CD4-positive, alpha-beta T cell (primary cell): ENCODE measurements at regions not wholly inside any gene's neighbourhood (a gene's known extent, or its start where the extent isn't known, plus 50 kb on each side); places are given as distances from the start of the nearest gene placed in this dataset.

Experiments
- ATAC-seq: fragments of 200-7000 bp; cut with Tn5 transposase; one replicate; pipeline ENCODE4 v1.10.0; 2022; ENCODE audit warnings: mild to moderate bottlenecking; ENCODE audit not compliant: poor library complexity
- CTCF ChIA-PET: fragments of 350-600 bp; sonication (Branson Sonifier 250); formaldehyde crosslinking; loops from one replicate; lab custom pipeline; 2021; ENCODE audit warnings: antibody characterized with exemption, inconsistent platforms; lab: Charles Lee
- POLR2A ChIA-PET: fragments of 350-600 bp; sonication (Branson Sonifier 250); formaldehyde crosslinking; loops from one replicate; lab custom pipeline; 2021; ENCODE audit warnings: antibody characterized with exemption, inconsistent platforms; lab: Charles Lee
- DNase-seq, 14 experiments: peaks; one replicate each; pipeline ENCODE4 v3.0.0-alpha.2; 2013 to 2020; ENCODE audit warnings: mixed read lengths in 2 of 14
- H3K27ac ChIP-seq, 2 donors: one replicate each; pipeline versions ENCODE4 v1.5.1 to v1.7.0; 2013; ENCODE audit warnings: low read length in 2 of 2, low read depth in 1 of 2, mild to moderate bottlenecking in 1 of 2
- H3K27me3 ChIP-seq, 2 experiments: 1 replicate in 1 of 2; 2 replicates in 1 of 2; pipeline versions ENCODE4 v1.6.1 to v1.7.0; 2013; ENCODE audit warnings: low read length in 2 of 2, control low read depth in 1 of 2, mild to moderate bottlenecking in 1 of 2, moderate library complexity in 1 of 2; ENCODE audit not compliant: insufficient read depth in 2 of 2, control insufficient read depth in 1 of 2
- H3K36me3 ChIP-seq: one replicate; pipeline ENCODE4 v1.6.1; 2013; ENCODE audit warnings: low read length, control low read depth; ENCODE audit not compliant: insufficient read depth
- H3K4me1 ChIP-seq: one replicate; pipeline ENCODE4 v1.6.1; 2013; ENCODE audit warnings: low read length, control low read depth; ENCODE audit not compliant: insufficient read depth
- H3K4me3 ChIP-seq: one replicate; pipeline ENCODE4 v1.5.1; 2013; ENCODE audit warnings: mild to moderate bottlenecking, low read length, moderate library complexity
- H3K9me3 ChIP-seq, 2 experiments: 1 replicate in 1 of 2; 2 replicates in 1 of 2; pipeline versions ENCODE4 v1.6.1 to v1.7.0; 2013; ENCODE audit warnings: low read length in 2 of 2, mild to moderate bottlenecking in 2 of 2, control low read depth in 1 of 2, moderate library complexity in 1 of 2; ENCODE audit not compliant: control insufficient read depth in 1 of 2, insufficient read depth in 1 of 2
- H3K27ac Mint-ChIP-seq: one replicate; pipeline ENCODE4 v1.8.0; 2020; ENCODE audit warnings: mixed read lengths
- H3K27me3 Mint-ChIP-seq: one replicate; pipeline ENCODE4 v1.8.0; 2021; ENCODE audit warnings: mixed read lengths
- H3K36me3 Mint-ChIP-seq: one replicate; pipeline ENCODE4 v1.8.0; 2021; ENCODE audit warnings: low read depth, mixed read lengths
- H3K4me1 Mint-ChIP-seq: one replicate; pipeline ENCODE4 v1.8.0; 2021; ENCODE audit warnings: low read depth, mixed read lengths
- H3K4me3 Mint-ChIP-seq: one replicate; pipeline ENCODE4 v1.8.0; 2020; ENCODE audit warnings: mild to moderate bottlenecking, mixed read lengths
- H3K9me3 Mint-ChIP-seq: one replicate; pipeline ENCODE4 v1.8.0; 2020; ENCODE audit warnings: mixed read lengths
- CTCF ChIP-seq: fragments of 200-600 bp; IDR thresholded peaks from one replicate; pipeline ENCODE4 v1.8.0; 2022; ENCODE audit warnings: antibody characterized with exemption, mild to moderate bottlenecking
- intact Hi-C, 2 experiments: fragments of 100-400 bp; cut with DNase I in 1 of 2; cut with micrococcal nuclease in 1 of 2; formaldehyde crosslinking; loops; one replicate each; pipeline versions ENCODE4 v1.15.1 to v1.9.0; 2023 to 2025; cut with DNase I, micrococcal nuclease

DNA sequence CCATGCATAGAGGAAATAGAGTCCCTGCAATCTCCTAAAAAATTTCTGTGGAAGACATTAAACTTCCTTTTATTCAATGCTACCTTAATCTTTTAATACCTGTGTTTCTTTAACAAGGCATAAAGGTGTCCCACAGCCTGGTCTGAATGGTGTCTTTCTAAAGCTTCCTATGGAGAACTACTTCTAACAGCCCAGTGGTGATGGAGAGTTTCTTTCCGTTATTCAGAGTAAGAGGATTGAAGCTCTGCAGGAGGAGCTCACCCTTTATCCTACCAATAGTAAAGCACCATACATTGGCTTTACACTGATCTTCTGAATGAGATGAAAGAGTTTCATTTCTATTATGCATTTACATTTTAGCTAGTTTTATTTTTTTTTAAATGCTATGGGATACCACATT, 1362.4 kb upstream of the ADGRL3 start:
- H3K9me3 Mint-ChIP-seq: peaks cover 2% of the 10 kb centered on the region
- H3K27me3 Mint-ChIP-seq: no peaks in the 10 kb centered on the region
- POLR2A ChIA-PET: no interaction called here
- Histone ChIP-seq H3K36me3 (no peaks in the 10 kb centered on the region), H3K4me1 (no peaks in the 10 kb centered on the region), H3K27ac (no peak overlapping the region), H3K27me3 (no peaks in the 10 kb centered on the region), H3K9me3 (no peaks in the 10 kb centered on the region), H3K4me3 (no peak overlapping the region)
- no peak for ATAC-seq
- no peak for TF ChIP-seq CTCF
- no peak for DNase-seq
- intact Hi-C loops: loop anchor here in 1 of 2 experiments (5.0 kb wide), 1 partner anchor 50 kb away; no protein-coding TSS in a partner anchor
- no peak overlapping the region for H3K27ac Mint-ChIP-seq
- H3K4me1 Mint-ChIP-seq: no peaks in the 10 kb centered on the region
- CTCF ChIA-PET: no interaction called here
- no peaks in the 10 kb centered on the region for H3K36me3 Mint-ChIP-seq
- no peak overlapping the region for H3K4me3 Mint-ChIP-seq

- H3K27ac Mint-ChIP-seq: no peak overlapping the region
- peaks cover 5% of the 10 kb centered on the region for H3K9me3 Mint-ChIP-seq
- Histone ChIP-seq H3K27me3 (no peaks in the 10 kb centered on the region), H3K4me1 (no peaks in the 10 kb centered on the region), H3K9me3 (no peaks in the 10 kb centered on the region), H3K4me3 (no peak overlapping the region), H3K27ac (no peak overlapping the region), H3K36me3 (no peaks in the 10 kb centered on the region)
- no peaks in the 10 kb centered on the region for H3K36me3 Mint-ChIP-seq
- intact Hi-C loops: loop anchor here in 1 of 2 experiments (5.0 kb wide), 1 partner anchor 49 kb away; no protein-coding TSS in a partner anchor
- no peak for TF ChIP-seq CTCF
- H3K4me1 Mint-ChIP-seq: no peaks in the 10 kb centered on the region
- POLR2A ChIA-PET: no interaction called here
- H3K27me3 Mint-ChIP-seq: no peaks in the 10 kb centered on the region
- H3K4me3 Mint-ChIP-seq: no peak overlapping the region
- DNase-seq (no peak), ATAC-seq (no peak)
- CTCF ChIA-PET: no interaction called here
These were observed 1361.9 kb upstream of the ADGRL3 start for GRCh38 chr4:59838236-59838635.

DNA sequence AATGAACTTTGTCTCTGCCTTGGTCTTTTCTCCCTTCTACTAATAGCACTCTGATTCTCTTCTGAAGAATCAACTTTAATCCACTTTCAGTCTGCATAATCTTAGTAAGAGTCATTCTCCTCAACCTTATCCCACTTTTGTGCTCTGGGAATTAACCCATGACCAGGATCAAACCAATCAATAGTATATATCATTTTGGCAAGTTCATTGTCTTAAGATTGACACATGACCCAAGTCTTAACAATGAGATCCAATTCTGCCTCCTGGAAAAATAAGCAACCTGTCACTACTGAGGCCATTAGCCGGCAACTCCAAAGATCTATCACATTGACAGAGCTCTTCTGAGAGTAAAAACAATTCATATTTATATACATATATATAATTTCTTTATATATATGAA, 1358.4 kb upstream of the ADGRL3 start:
- Histone ChIP-seq H3K36me3 (no peaks in the 10 kb centered on the region), H3K27ac (no peak overlapping the region), H3K4me1 (no peaks in the 10 kb centered on the region), H3K4me3 (no peak overlapping the region), H3K9me3 (no peaks in the 10 kb centered on the region), H3K27me3 (no peaks in the 10 kb centered on the region)
- ChIA-PET CTCF (no interaction called here), POLR2A (no interaction called here)
- intact Hi-C loops: no loop called here
- no peak for TF ChIP-seq CTCF
- ATAC-seq: no peak
- DNase-seq: no peak
- Mint-ChIP-seq H3K4me1 (no peaks in the 10 kb centered on the region), H3K4me3 (no peak overlapping the region), H3K27me3 (no peaks in the 10 kb centered on the region), H3K9me3 (peaks cover 8% of the 10 kb centered on the region), H3K27ac (no peak overlapping the region), H3K36me3 (no peaks in the 10 kb centered on the region)
